Glutamatergic neuron (in vitro differentiated cells): ENCODE measurements at regions not wholly inside any gene's neighbourhood (a gene's known extent, or its start where the extent isn't known, plus 50 kb on each side); places are given as distances from the start of the nearest gene placed in this dataset.

ENCODE experiments used
- DNase-seq: peaks from one replicate; pipeline ENCODE4 v3.0.0; 2022
- H3K27ac Mint-ChIP-seq: one replicate; pipeline ENCODE4 v1.8.0; 2020; ENCODE audit warnings: mild to moderate bottlenecking, mixed read lengths, inconsistent platforms; ENCODE audit not compliant: unreplicated experiment
- H3K27me3 Mint-ChIP-seq: one replicate; pipeline ENCODE4 v1.8.0; 2020; ENCODE audit warnings: mild to moderate bottlenecking, moderate library complexity, mixed read lengths, inconsistent platforms; ENCODE audit not compliant: unreplicated experiment
- H3K36me3 Mint-ChIP-seq: one replicate; pipeline ENCODE4 v1.8.0; 2020; ENCODE audit warnings: mild to moderate bottlenecking, mixed read lengths, inconsistent platforms; ENCODE audit not compliant: unreplicated experiment
- H3K4me1 Mint-ChIP-seq: one replicate; pipeline ENCODE4 v1.8.0; 2020; ENCODE audit warnings: mild to moderate bottlenecking, low read depth, mixed read lengths, inconsistent platforms; ENCODE audit not compliant: unreplicated experiment
- H3K4me3 Mint-ChIP-seq: one replicate; pipeline ENCODE4 v1.8.0; 2020; ENCODE audit warnings: mild to moderate bottlenecking, mixed read lengths, inconsistent platforms; ENCODE audit not compliant: unreplicated experiment
- H3K9me3 Mint-ChIP-seq: one replicate; pipeline ENCODE4 v1.8.0; 2020; ENCODE audit warnings: mild to moderate bottlenecking, moderate library complexity, mixed read lengths, inconsistent platforms; ENCODE audit not compliant: unreplicated experiment
- TF ChIP-seq, protein P1 (sequence below): fragments of 200-600 bp; sonication (generic); IDR thresholded peaks from one replicate; pipeline ENCODE4 v1.5.0; 2021; ENCODE audit not compliant: partially characterized antibody, unreplicated experiment

DNA sequence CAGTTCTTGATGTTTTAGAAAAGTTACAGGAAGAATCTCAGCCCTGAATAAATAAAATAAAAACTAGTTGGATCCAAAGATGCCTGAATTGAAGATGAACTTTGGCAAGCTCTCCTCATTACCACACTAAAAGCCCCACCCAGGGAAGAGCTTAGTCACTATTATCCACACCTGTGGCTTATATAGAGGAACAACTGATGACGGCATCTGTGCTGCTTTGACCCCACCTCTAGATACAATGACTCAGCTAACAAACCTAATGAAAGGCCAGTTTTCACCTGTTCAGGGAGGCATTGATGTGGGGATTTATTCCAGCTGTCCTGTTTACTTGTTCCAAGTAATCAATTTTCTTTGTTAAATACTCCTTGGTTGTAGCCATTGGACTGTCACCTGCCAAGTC is 604.7 kb upstream of the EPHA6 start:
- DNase-seq: no peak

DNA sequence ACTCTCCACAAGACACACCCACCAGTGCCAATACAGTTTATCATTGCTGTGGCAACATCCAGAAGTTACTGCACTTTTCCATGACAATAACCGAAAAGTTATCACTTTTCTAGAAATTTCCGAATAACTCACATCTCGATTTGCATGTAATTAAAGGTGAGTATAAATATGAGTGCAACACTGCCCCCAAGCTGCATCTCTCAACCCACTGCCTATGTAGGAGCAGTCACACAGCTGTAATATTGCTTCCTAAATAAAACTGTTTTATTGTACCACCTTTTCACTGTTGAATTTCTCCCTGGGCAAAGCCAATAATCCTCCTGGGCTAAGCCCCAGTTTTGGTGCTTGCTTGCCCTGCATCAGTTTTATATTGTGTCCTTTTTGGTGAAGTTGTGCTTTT is 601.0 kb upstream of the EPHA6 start:
- H3K9me3 Mint-ChIP-seq: peaks cover 6% of the 10 kb centered on the region
- peaks cover 6% of the 10 kb centered on the region for H3K27me3 Mint-ChIP-seq
- no peak overlapping the region for H3K27ac Mint-ChIP-seq
- no peaks in the 10 kb centered on the region for H3K36me3 Mint-ChIP-seq
- no peak for DNase-seq
- H3K4me3 Mint-ChIP-seq: no peak overlapping the region
- H3K4me1 Mint-ChIP-seq: no peaks in the 10 kb centered on the region
- TF ChIP-seq, protein P1, sequence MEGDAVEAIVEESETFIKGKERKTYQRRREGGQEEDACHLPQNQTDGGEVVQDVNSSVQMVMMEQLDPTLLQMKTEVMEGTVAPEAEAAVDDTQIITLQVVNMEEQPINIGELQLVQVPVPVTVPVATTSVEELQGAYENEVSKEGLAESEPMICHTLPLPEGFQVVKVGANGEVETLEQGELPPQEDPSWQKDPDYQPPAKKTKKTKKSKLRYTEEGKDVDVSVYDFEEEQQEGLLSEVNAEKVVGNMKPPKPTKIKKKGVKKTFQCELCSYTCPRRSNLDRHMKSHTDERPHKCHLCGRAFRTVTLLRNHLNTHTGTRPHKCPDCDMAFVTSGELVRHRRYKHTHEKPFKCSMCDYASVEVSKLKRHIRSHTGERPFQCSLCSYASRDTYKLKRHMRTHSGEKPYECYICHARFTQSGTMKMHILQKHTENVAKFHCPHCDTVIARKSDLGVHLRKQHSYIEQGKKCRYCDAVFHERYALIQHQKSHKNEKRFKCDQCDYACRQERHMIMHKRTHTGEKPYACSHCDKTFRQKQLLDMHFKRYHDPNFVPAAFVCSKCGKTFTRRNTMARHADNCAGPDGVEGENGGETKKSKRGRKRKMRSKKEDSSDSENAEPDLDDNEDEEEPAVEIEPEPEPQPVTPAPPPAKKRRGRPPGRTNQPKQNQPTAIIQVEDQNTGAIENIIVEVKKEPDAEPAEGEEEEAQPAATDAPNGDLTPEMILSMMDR: no peak

More for the DNA sequence above, 604.7 kb upstream of the EPHA6 start:
- Mint-ChIP-seq H3K9me3 (peaks cover 6% of the 10 kb centered on the region), H3K36me3 (no peaks in the 10 kb centered on the region), H3K27ac (no peak overlapping the region), H3K4me1 (no peaks in the 10 kb centered on the region), H3K27me3 (peaks cover 6% of the 10 kb centered on the region), H3K4me3 (no peak overlapping the region)
- TF ChIP-seq, protein P1: no peak

DNA sequence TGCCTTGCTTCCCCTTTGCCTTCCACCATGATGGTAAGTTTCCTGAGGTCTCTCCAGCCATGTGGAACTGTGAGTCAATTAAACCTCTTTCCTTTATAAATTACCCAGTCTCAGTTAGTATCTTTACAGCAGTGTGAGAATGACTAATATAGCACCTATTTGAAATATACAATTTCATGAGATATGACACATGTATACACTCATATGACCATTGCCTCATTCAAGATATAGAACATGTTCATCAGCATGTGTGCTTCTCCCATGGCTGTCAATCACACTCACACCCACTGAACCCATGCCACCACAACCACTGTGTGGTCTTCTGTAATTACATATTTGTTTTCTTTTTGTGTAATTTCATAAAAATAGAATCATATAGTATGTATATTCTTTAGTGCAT is 599.5 kb upstream of the EPHA6 start:
- Mint-ChIP-seq H3K27ac (no peak overlapping the region), H3K9me3 (peaks cover 5% of the 10 kb centered on the region), H3K27me3 (peaks cover 5% of the 10 kb centered on the region), H3K4me1 (no peaks in the 10 kb centered on the region), H3K36me3 (no peaks in the 10 kb centered on the region), H3K4me3 (no peak overlapping the region)
- DNase-seq: no peak
- TF ChIP-seq, protein P1: no peak

DNA sequence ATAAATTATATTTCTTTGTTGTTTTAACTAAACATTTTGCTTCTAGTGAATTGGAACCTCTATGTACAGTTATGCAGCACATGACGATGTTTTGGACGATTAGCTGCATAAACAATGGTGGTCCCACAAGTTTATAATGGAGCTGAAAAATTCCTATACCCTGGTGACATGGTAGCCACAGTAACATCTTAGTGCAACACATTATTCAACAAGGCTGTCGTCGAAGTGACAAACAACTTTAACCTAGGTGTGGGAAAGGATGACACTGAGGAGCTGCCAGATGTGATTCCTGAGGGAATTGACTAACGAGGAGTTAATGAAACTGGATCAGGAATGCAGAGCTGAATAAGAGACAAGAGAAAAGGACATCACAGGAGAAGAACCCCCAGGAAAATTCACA is 588.9 kb upstream of the EPHA6 start:
- H3K4me1 Mint-ChIP-seq: no peaks in the 10 kb centered on the region
- DNase-seq: no peak
- H3K27ac Mint-ChIP-seq: no peak overlapping the region
- H3K4me3 Mint-ChIP-seq: no peak overlapping the region
- H3K27me3 Mint-ChIP-seq: no peaks in the 10 kb centered on the region
- TF ChIP-seq, protein P1: no peak
- H3K9me3 Mint-ChIP-seq: no peaks in the 10 kb centered on the region
- H3K36me3 Mint-ChIP-seq: no peaks in the 10 kb centered on the region

DNA sequence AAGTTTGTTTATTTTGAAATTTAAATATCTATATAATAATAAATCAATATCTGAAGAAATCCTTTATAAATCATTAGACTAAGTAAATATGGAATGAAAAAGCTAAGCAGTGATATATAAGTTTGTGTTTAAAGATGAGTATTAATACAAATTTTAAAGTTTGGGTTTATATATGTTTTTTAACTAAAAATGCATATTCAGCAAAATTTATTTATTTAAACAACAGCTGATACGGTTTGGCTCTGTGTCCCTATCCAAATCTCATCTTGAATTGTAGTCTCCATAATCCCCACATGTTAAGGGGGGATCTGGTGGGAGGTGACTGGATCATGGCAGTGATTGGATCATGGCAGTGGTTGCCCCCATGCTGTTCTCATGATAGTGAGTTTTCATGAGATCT is 580.7 kb upstream of the EPHA6 start:
- TF ChIP-seq, protein P1: no peak
- Mint-ChIP-seq H3K4me1 (peaks cover 8% of the 10 kb centered on the region), H3K27ac (no peak overlapping the region), H3K27me3 (no peaks in the 10 kb centered on the region), H3K9me3 (peaks cover 4% of the 10 kb centered on the region), H3K36me3 (no peaks in the 10 kb centered on the region), H3K4me3 (no peak overlapping the region)
- no peak for DNase-seq
